A549 (cell line): ENCODE measurements at regions not wholly inside any gene's neighbourhood (a gene's known extent, or its start where the extent isn't known, plus 50 kb on each side); places are given as distances from the start of the nearest gene placed in this dataset.

ENCODE experiments used
- CEBPB ChIP-seq, 2 experiments: fragments of >200 bp in 1 of 2; sonication (Bioruptor Twin) in 1 of 2; formaldehyde crosslinking in 1 of 2; IDR thresholded peaks; 2 replicates each; pipeline ENCODE4 v1.6.1; 2012 to 2016
- HDAC2 ChIP-seq: fragments of 200-600 bp; sonication (generic); IDR thresholded peaks from 2 replicates; pipeline ENCODE4 v1.6.1; 2016
- JUN ChIP-seq, 2 experiments: fragments of >200 bp; sonication (Bioruptor Twin); formaldehyde crosslinking; IDR thresholded peaks; 2 replicates in 1 of 2; 3 replicates in 1 of 2; pipeline ENCODE4 v1.6.1; 2016 to 2017
- JUNB ChIP-seq: fragments of >200 bp; sonication (Bioruptor Twin); formaldehyde crosslinking; IDR thresholded peaks from 2 replicates; pipeline ENCODE4 v1.6.1; 2016
- KDM1A ChIP-seq: fragments of 200-600 bp; sonication (generic); IDR thresholded peaks from 2 replicates; pipeline ENCODE4 v1.6.1; 2016; ENCODE audit warnings: low read depth, mild to moderate bottlenecking
- POLR2A ChIP-seq: IDR thresholded peaks from 2 replicates; pipeline ENCODE4 v1.6.1; 2012; ENCODE audit warnings: mild to moderate bottlenecking, low read length
- RAD21 ChIP-seq, 2 experiments: fragments of >200 bp in 1 of 2; sonication (Bioruptor Twin) in 1 of 2; formaldehyde crosslinking in 1 of 2; IDR thresholded peaks in 1 of 2; conservative IDR thresholded peaks in 1 of 2; 2 replicates in 1 of 2; 3 replicates in 1 of 2; pipeline ENCODE4 v1.6.1; 2012 to 2018; ENCODE audit warnings: inconsistent platforms in 1 of 2
- RCOR1 ChIP-seq: fragments of 150-350 bp; IDR thresholded peaks from 2 replicates; pipeline ENCODE4 v1.6.1; 2014; ENCODE audit warnings: antibody characterized with exemption, low read length, low read depth
- ZFP36 ChIP-seq: fragments of 450-650 bp; IDR thresholded peaks from 2 replicates; pipeline ENCODE4 v1.6.1; 2014; ENCODE audit warnings: borderline replicate concordance; ENCODE audit not compliant: partially characterized antibody
- TF ChIP-seq, protein P1 (sequence below): fragments of >200 bp; sonication (Bioruptor Twin); formaldehyde crosslinking; IDR thresholded peaks from 3 replicates; pipeline ENCODE4 v1.5.1; 2016
- TF ChIP-seq, protein P2 (sequence below): IDR thresholded peaks from 2 replicates; pipeline ENCODE4 v1.6.1; 2012
- TF ChIP-seq, protein P3 (sequence below): fragments of 200-600 bp; sonication (generic); IDR thresholded peaks from 2 replicates; pipeline ENCODE4 v1.6.1; 2016; ENCODE audit warnings: antibody characterized with exemption, mild to moderate bottlenecking, moderate library complexity

DNA sequence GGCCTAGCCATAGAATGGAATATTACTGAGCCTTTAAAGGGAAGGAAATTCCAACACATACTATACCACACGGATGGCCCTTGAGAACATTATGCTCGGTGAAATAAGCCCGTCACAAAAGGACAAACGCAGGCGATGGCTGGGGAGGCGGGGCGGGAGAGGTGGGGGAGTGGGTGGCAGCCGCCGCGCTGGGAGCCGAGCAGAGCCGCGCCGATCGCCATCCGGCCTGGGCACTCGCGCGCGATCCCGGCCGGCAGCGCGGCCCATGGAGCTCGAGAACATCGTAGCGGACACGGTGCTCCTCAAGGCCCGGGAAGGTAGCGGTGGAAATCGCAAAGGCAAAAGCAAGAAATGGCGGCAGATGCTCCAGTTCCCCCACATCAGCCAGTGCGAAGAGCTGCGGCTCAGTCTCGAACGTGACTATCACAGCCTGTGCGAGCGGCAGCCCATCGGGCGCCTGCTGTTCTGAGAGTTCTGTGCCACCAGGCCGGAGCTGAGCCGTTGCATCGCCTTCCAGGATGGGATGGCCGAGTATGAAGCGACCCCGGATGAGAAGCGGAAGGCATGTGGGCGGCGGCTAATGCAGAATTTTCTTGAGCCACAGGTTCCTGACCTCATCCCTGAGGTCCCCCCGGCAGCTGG is 140.1 kb downstream of the ZDHHC20 start:
- TF ChIP-seq, protein P1, sequence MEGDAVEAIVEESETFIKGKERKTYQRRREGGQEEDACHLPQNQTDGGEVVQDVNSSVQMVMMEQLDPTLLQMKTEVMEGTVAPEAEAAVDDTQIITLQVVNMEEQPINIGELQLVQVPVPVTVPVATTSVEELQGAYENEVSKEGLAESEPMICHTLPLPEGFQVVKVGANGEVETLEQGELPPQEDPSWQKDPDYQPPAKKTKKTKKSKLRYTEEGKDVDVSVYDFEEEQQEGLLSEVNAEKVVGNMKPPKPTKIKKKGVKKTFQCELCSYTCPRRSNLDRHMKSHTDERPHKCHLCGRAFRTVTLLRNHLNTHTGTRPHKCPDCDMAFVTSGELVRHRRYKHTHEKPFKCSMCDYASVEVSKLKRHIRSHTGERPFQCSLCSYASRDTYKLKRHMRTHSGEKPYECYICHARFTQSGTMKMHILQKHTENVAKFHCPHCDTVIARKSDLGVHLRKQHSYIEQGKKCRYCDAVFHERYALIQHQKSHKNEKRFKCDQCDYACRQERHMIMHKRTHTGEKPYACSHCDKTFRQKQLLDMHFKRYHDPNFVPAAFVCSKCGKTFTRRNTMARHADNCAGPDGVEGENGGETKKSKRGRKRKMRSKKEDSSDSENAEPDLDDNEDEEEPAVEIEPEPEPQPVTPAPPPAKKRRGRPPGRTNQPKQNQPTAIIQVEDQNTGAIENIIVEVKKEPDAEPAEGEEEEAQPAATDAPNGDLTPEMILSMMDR = no peak
- TF ChIP-seq JUN (IDR thresholded peaks at IDR 0.05) (no peak), RCOR1 (no peak), POLR2A (no peak), KDM1A (no peak), JUNB (no peak), CEBPB (IDR thresholded peaks at IDR 0.05) (no peak), HDAC2 (no peak), ZFP36 (no peak), RAD21 (conservative IDR thresholded peaks at IDR 0.05 in 1 of 2, IDR thresholded peaks at IDR 0.05 in 1 of 2) (no peak)
- TF ChIP-seq, protein P2, sequence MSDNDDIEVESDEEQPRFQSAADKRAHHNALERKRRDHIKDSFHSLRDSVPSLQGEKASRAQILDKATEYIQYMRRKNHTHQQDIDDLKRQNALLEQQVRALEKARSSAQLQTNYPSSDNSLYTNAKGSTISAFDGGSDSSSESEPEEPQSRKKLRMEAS = no peak
- TF ChIP-seq, protein P3, sequence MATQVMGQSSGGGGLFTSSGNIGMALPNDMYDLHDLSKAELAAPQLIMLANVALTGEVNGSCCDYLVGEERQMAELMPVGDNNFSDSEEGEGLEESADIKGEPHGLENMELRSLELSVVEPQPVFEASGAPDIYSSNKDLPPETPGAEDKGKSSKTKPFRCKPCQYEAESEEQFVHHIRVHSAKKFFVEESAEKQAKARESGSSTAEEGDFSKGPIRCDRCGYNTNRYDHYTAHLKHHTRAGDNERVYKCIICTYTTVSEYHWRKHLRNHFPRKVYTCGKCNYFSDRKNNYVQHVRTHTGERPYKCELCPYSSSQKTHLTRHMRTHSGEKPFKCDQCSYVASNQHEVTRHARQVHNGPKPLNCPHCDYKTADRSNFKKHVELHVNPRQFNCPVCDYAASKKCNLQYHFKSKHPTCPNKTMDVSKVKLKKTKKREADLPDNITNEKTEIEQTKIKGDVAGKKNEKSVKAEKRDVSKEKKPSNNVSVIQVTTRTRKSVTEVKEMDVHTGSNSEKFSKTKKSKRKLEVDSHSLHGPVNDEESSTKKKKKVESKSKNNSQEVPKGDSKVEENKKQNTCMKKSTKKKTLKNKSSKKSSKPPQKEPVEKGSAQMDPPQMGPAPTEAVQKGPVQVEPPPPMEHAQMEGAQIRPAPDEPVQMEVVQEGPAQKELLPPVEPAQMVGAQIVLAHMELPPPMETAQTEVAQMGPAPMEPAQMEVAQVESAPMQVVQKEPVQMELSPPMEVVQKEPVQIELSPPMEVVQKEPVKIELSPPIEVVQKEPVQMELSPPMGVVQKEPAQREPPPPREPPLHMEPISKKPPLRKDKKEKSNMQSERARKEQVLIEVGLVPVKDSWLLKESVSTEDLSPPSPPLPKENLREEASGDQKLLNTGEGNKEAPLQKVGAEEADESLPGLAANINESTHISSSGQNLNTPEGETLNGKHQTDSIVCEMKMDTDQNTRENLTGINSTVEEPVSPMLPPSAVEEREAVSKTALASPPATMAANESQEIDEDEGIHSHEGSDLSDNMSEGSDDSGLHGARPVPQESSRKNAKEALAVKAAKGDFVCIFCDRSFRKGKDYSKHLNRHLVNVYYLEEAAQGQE = no peak
